ENCODE measurements at regions not wholly inside any gene's neighbourhood (a gene's known extent, or its start where the extent isn't known, plus 50 kb on each side); places are given as distances from the start of the nearest gene placed in this dataset.

DNA sequence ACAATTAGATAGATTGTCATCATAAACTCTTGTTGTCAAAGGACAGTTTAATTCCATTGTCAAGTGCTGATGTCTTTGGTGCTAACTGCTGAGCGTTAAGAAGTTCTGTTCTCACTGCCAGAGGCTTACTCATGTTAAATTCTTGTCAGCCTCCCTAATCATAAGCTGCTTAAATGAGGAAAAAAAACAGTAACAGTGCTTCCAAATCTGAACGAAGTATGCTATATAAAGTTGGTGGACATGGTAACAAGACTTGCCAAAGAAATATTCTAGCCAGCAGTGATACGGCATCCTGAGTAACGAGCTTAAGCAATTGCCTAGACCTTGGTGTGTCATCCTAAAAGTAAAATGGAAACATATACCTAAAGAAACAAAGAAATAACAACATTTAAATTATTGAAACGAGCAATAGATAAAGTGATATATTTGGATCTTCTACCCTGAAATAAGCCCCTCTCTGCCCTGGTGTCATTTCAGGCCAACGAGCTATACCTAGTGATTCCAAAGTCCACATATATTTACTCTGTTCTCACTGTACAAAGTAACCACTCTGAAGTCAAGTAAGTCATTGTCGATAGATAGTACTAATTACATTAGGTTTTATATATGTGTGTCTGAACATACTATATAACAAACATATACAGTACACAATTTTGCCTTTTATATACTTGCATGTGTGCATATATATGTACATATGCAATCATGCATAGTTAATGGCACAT, 339.7 kb upstream of the HS3ST1 start:
- TF ChIP-seq, protein P1, sequence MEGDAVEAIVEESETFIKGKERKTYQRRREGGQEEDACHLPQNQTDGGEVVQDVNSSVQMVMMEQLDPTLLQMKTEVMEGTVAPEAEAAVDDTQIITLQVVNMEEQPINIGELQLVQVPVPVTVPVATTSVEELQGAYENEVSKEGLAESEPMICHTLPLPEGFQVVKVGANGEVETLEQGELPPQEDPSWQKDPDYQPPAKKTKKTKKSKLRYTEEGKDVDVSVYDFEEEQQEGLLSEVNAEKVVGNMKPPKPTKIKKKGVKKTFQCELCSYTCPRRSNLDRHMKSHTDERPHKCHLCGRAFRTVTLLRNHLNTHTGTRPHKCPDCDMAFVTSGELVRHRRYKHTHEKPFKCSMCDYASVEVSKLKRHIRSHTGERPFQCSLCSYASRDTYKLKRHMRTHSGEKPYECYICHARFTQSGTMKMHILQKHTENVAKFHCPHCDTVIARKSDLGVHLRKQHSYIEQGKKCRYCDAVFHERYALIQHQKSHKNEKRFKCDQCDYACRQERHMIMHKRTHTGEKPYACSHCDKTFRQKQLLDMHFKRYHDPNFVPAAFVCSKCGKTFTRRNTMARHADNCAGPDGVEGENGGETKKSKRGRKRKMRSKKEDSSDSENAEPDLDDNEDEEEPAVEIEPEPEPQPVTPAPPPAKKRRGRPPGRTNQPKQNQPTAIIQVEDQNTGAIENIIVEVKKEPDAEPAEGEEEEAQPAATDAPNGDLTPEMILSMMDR (IDR thresholded peaks at IDR 0.05): no peak
- no peak for TF ChIP-seq POLR2A (IDR thresholded peaks at IDR 0.05)

Data from heart left ventricle (tissue), 13 donors.